K562 (cell line): ENCODE measurements at regions not wholly inside any gene's neighbourhood (a gene's known extent, or its start where the extent isn't known, plus 50 kb on each side); places are given as distances from the start of the nearest gene placed in this dataset.
"Not testable (repeated sequence)": the region's sequence is repeated elsewhere in the genome, so short reads cannot be mapped to it uniquely, and the experiment has no call there.

Experiments used
- ATAC-seq: fragments of 200-7000 bp; cut with Tn5 transposase; 3 replicates; pipeline ENCODE4 v1.9.1; 2020; ENCODE audit warnings: moderate library complexity
- BruUV-seq: library from RNA; stranded (reverse); fragments of 400-500 nt; replicated peaks from 2 replicates; lab custom pipeline; 2021; lab: Mats Ljungman, UMichigan
- CTCF ChIA-PET: fragments of 300-600 bp; formaldehyde crosslinking; extraction: SDS; loops from one replicate; lab custom pipeline; 2021; ENCODE audit warnings: low intra/inter-chr PET ratio; lab: Yijun Ruan, JAX
- POLR2A ChIA-PET: fragments of 300-600, 350-650 bp; sonication (Branson Sonifier 250); formaldehyde crosslinking; extraction: SDS; loops from one replicate; lab custom pipeline; 2021; ENCODE audit warnings: antibody characterized with exemption, inconsistent platforms; lab: Yijun Ruan, JAX
- DNase-seq, 4 experiments: peaks; one replicate each; pipeline versions ENCODE4 v3.0.0 to v3.0.0-alpha.2; 2011 to 2018; ENCODE audit warnings: low spot score in 3 of 4, mixed read lengths in 3 of 4; ENCODE audit errors: extremely low read depth in 1 of 4
- FAIRE-seq: peaks from 2 replicates; lab custom pipeline; 2011; peaks lifted over from hg19 to GRCh38; lab: Jason Lieb, UNC
- H2AFZ ChIP-seq: 2 replicates; pipeline ENCODE4 v1.6.0; 2011; ENCODE audit warnings: low read depth, low read length, control low read depth, inconsistent platforms
- H3K27ac ChIP-seq: fragments of 200-600 bp; 3 replicates; pipeline ENCODE4 v1.8.0; 2011; ENCODE audit warnings: low read depth, mild to moderate bottlenecking, control low read depth, inconsistent platforms, low read length, moderate library complexity, mixed read lengths; ENCODE audit errors: extremely low read depth
- H3K27me3 ChIP-seq, 2 experiments: fragments of 300-600 bp in 1 of 2; 2 replicates in 1 of 2; 3 replicates in 1 of 2; pipeline versions ENCODE4 v1.6.0 to v1.8.0; 2011; ENCODE audit warnings: inconsistent platforms in 2 of 2, low read length in 2 of 2, mild to moderate bottlenecking in 1 of 2, mixed read lengths in 1 of 2, moderate library complexity in 1 of 2; ENCODE audit not compliant: control insufficient read depth in 2 of 2, insufficient read depth in 2 of 2
- H3K36me3 ChIP-seq: fragments of 300-600 bp; 3 replicates; pipeline ENCODE4 v1.8.0; 2011; ENCODE audit warnings: mild to moderate bottlenecking, low read length, inconsistent platforms; ENCODE audit not compliant: control insufficient read depth, insufficient read depth
- H3K4me1 ChIP-seq, 2 experiments: fragments of 200-600 bp in 1 of 2; replicated peaks in 1 of 2; 2 replicates in 1 of 2; 3 replicates in 1 of 2; pipeline versions ENCODE4 v1.5.1 to v1.8.0; 2011; ENCODE audit warnings: inconsistent platforms in 2 of 2, low read length in 2 of 2, mild to moderate bottlenecking in 1 of 2, mixed read lengths in 1 of 2, moderate library complexity in 1 of 2; ENCODE audit not compliant: control insufficient read depth in 2 of 2, insufficient read depth in 2 of 2
- H3K4me2 ChIP-seq: 2 replicates; pipeline ENCODE4 v1.6.1; 2011; ENCODE audit warnings: low read length, control low read depth, inconsistent platforms, mixed read lengths; ENCODE audit not compliant: insufficient read depth
- H3K4me3 ChIP-seq: fragments of 200-600 bp; sonication (generic), shearing (Covaris generic); 2 replicates; pipeline ENCODE4 v1.5.1; 2016; ENCODE audit warnings: control low read depth, inconsistent platforms
- H3K79me2 ChIP-seq: fragments of 200-600 bp; 3 replicates; pipeline ENCODE4 v1.8.0; 2011; ENCODE audit warnings: low read length, inconsistent platforms; ENCODE audit not compliant: control insufficient read depth, insufficient read depth
- H3K9ac ChIP-seq, 2 experiments: 2 replicates each; pipeline versions ENCODE4 v1.6.0 to v1.6.1; 2011; ENCODE audit warnings: low read depth in 2 of 2, low read length in 2 of 2, control low read depth in 1 of 2, inconsistent platforms in 1 of 2, mild to moderate bottlenecking in 1 of 2, mixed read lengths in 1 of 2; ENCODE audit not compliant: insufficient read depth in 1 of 2
- H3K9me1 ChIP-seq: one replicate; pipeline ENCODE4 v1.6.0; 2011; ENCODE audit warnings: inconsistent platforms, mild to moderate bottlenecking, low read length, moderate library complexity; ENCODE audit not compliant: control insufficient read depth, insufficient read depth
- H3K9me3 ChIP-seq: replicated peaks from 2 replicates; pipeline ENCODE4 v1.5.1; 2011; ENCODE audit warnings: low read depth, low read length, inconsistent platforms; ENCODE audit not compliant: control insufficient read depth, insufficient read depth
- H4K20me1 ChIP-seq: replicated peaks from 2 replicates; pipeline ENCODE4 v1.6.1; 2011; ENCODE audit warnings: low read length, inconsistent platforms, mixed read lengths; ENCODE audit not compliant: control insufficient read depth, insufficient read depth
- CCNT2 ChIP-seq: IDR thresholded peaks from 2 replicates; pipeline ENCODE4 v1.6.1; 2011; ENCODE audit warnings: borderline replicate concordance, low read depth, mild to moderate bottlenecking, moderate library complexity, mixed read lengths, low read length; ENCODE audit not compliant: insufficient read length; ENCODE audit errors: extremely low read depth
- CTCF ChIP-seq, 3 experiments: IDR thresholded peaks in 2 of 3; conservative IDR thresholded peaks in 1 of 3; 2 replicates each; pipeline ENCODE4 v1.5.1; 2011 to 2012; ENCODE audit warnings: low read length in 3 of 3, mild to moderate bottlenecking in 3 of 3, control low read depth in 2 of 3, improper control_type of control experiment in 1 of 3, inconsistent platforms in 1 of 3, low read depth in 1 of 3, mixed read lengths in 1 of 3, moderate library complexity in 1 of 3; ENCODE audit not compliant: insufficient read depth in 2 of 3
- CXXC5 ChIP-seq: fragments of 250-450 bp; sonication (Bioruptor Pico); IDR thresholded peaks from 2 replicates; pipeline ENCODE4 v1.8.0; 2022; ENCODE audit warnings: inconsistent platforms, mild to moderate bottlenecking, moderate library complexity
- E2F6 ChIP-seq, 2 experiments: IDR thresholded peaks; 2 replicates each; pipeline ENCODE4 v1.6.1; 2011; ENCODE audit warnings: borderline replicate concordance in 1 of 2, control low read depth in 1 of 2, low read depth in 1 of 2, low read length in 1 of 2, mild to moderate bottlenecking in 1 of 2, mixed read lengths in 1 of 2, moderate library complexity in 1 of 2; ENCODE audit not compliant: insufficient read depth in 1 of 2, insufficient read length in 1 of 2, poor library complexity in 1 of 2, severe bottlenecking in 1 of 2; ENCODE audit errors: extremely low read depth in 1 of 2
- PHF8 ChIP-seq: fragments of 200-600 bp; sonication (generic); IDR thresholded peaks from 2 replicates; pipeline ENCODE4 v1.6.1; 2012; ENCODE audit warnings: mixed run types, mild to moderate bottlenecking, inconsistent platforms, low read length, moderate library complexity, borderline replicate concordance
- POLR2G ChIP-seq: fragments of 200-400 bp; formaldehyde crosslinking; IDR thresholded peaks from 2 replicates; pipeline ENCODE4 v1.6.1; 2017; ENCODE audit warnings: low read depth, mild to moderate bottlenecking, antibody characterized with exemption, low read length, moderate library complexity
- ZBTB7A ChIP-seq: IDR thresholded peaks from 2 replicates; pipeline ENCODE4 v1.6.1; 2011; ENCODE audit warnings: low read depth, mild to moderate bottlenecking, low read length, moderate library complexity, borderline replicate concordance; ENCODE audit not compliant: control insufficient read depth
- ZNF263 ChIP-seq: sonication (generic); formaldehyde crosslinking; IDR thresholded peaks from 2 replicates; pipeline ENCODE4 v1.8.0; 2022; ENCODE audit warnings: mild to moderate bottlenecking, missing genetic modification reagents, borderline replicate concordance
- WGBS: fragments of 100-300 bp; shearing (Covaris generic); methylation state at CpG from one replicate; pipeline ENCODE4 v1.1.6; 2016; ENCODE audit warnings: low coverage, mixed read lengths; ENCODE audit not compliant: insufficient coverage; ENCODE audit errors: missing lambda C conversion rate; 5-methylcytosine and 5-hydroxymethylcytosine counted together
- in situ Hi-C: fragments of 300-500 bp; cut with MboI; formaldehyde crosslinking; loops from 4 replicates; pipeline ENCODE4 v1.15.0; 2018; ENCODE audit warnings: inconsistent platforms, mixed read lengths
- intact Hi-C: fragments of 100-400 bp; cut with micrococcal nuclease; formaldehyde crosslinking; loops from 2 replicates; pipeline ENCODE4 v1.14.2; 2022
- TF ChIP-seq, protein P1 (sequence below): fragments of 200-800 bp; sonication (Bioruptor generic); IDR thresholded peaks from 2 replicates; pipeline ENCODE4 v1.6.1; 2017; ENCODE audit warnings: missing genetic modification characterization, missing compliant biosample characterization
- TF ChIP-seq, protein P2 (sequence below), 2 experiments: fragments of 200-800 bp in 1 of 2; sonication (Bioruptor generic) in 1 of 2; sonication (generic) in 1 of 2; formaldehyde crosslinking in 1 of 2; IDR thresholded peaks in 1 of 2; conservative IDR thresholded peaks in 1 of 2; 2 replicates each; pipeline versions ENCODE4 v1.5.0 to v1.6.1; 2016 to 2020; ENCODE audit warnings: missing compliant biosample characterization in 1 of 2, missing genetic modification characterization in 1 of 2, missing genetic modification reagents in 1 of 2

- not testable (repeated sequence) for FAIRE-seq
- whole genome bisulfite sequencing = 0% methylated on average over 8 of the region's 111 CpGs
- TF ChIP-seq CCNT2 (peak; percentile 22), CXXC5 (0 out of 2 replicates have a peak, but pooled peaks have one; percentile 43), PHF8 (peak; percentile 47; the same call in 1 of the 2 replicates), ZBTB7A (peak; percentile 4; the same call in 1 of the 2 replicates), CTCF (IDR thresholded peaks at IDR 0.05 in 2 of 3, conservative IDR thresholded peaks at IDR 0.05 in 1 of 3; ENCODE audit: insufficient read depth in 2 of 3, low read depth in 1 of 3, low read length in 3 of 3) (peak in 1 of 3 experiments; percentile 16; a peak in 1 of 6 replicates), ZNF263 (CRISPR knock-in tag) (peak; percentile 79), E2F6 (IDR thresholded peaks at IDR 0.05; ENCODE audit: borderline replicate concordance in 1 of 2, extremely low read depth in 1 of 2, insufficient read depth in 1 of 2, insufficient read length in 1 of 2, low read depth in 1 of 2, low read length in 1 of 2, poor library complexity in 1 of 2, severe bottlenecking in 1 of 2) (peak in 1 of 2 experiments; percentile 64), POLR2G (peak; percentile 71)
- TF ChIP-seq, protein P1, sequence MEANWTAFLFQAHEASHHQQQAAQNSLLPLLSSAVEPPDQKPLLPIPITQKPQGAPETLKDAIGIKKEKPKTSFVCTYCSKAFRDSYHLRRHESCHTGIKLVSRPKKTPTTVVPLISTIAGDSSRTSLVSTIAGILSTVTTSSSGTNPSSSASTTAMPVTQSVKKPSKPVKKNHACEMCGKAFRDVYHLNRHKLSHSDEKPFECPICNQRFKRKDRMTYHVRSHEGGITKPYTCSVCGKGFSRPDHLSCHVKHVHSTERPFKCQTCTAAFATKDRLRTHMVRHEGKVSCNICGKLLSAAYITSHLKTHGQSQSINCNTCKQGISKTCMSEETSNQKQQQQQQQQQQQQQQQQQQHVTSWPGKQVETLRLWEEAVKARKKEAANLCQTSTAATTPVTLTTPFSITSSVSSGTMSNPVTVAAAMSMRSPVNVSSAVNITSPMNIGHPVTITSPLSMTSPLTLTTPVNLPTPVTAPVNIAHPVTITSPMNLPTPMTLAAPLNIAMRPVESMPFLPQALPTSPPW = peak; percentile 71
- TF ChIP-seq, protein P2, sequence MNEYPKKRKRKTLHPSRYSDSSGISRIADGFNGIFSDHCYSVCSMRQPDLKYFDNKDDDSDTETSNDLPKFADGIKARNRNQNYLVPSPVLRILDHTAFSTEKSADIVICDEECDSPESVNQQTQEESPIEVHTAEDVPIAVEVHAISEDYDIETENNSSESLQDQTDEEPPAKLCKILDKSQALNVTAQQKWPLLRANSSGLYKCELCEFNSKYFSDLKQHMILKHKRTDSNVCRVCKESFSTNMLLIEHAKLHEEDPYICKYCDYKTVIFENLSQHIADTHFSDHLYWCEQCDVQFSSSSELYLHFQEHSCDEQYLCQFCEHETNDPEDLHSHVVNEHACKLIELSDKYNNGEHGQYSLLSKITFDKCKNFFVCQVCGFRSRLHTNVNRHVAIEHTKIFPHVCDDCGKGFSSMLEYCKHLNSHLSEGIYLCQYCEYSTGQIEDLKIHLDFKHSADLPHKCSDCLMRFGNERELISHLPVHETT (CRISPR knock-in tag; conservative IDR thresholded peaks at IDR 0.05 in 1 of 2, IDR thresholded peaks at IDR 0.05 in 1 of 2) = peak in 1 of 2 experiments; percentile 88; a peak in 2 of 4 replicates
These were observed 63.6 kb upstream of the AGTPBP1 start for GRCh38 chr9:85805134-85806005.

More at GRCh38 chr9:85805134-85806005, 63.6 kb upstream of the AGTPBP1 start:
- H4K20me1 ChIP-seq, H3K36me3 ChIP-seq, H3K4me1 ChIP-seq, BruUV-seq, H3K9me3 ChIP-seq, CTCF ChIA-PET, H3K9me1 ChIP-seq, intact Hi-C loops, H3K27ac ChIP-seq, H3K27me3 ChIP-seq, POLR2A ChIA-PET, H3K79me2 ChIP-seq: not testable (repeated sequence)
- ATAC-seq (peak; percentile 91), DNase-seq (peak; percentile 50 to 63 (median 56))
- peak overlapping the region; percentile 55 for H3K4me3 ChIP-seq
- in situ Hi-C loops = loop anchor here (5.0 to 25.0 kb wide), 2 partner anchors 432 to 1993 kb away; no protein-coding TSS in a partner anchor
- H3K4me2 ChIP-seq = peak overlapping the region; percentile 58
- peak overlapping the region; percentile 80 for H2AFZ ChIP-seq
- peak overlapping the region; percentile 34 to 84; a peak in 3 of 4 replicates for H3K9ac ChIP-seq
